ENCODE measurements at regions not wholly inside any gene's neighbourhood (a gene's known extent, or its start where the extent isn't known, plus 50 kb on each side); places are given as distances from the start of the nearest gene placed in this dataset.

DNA sequence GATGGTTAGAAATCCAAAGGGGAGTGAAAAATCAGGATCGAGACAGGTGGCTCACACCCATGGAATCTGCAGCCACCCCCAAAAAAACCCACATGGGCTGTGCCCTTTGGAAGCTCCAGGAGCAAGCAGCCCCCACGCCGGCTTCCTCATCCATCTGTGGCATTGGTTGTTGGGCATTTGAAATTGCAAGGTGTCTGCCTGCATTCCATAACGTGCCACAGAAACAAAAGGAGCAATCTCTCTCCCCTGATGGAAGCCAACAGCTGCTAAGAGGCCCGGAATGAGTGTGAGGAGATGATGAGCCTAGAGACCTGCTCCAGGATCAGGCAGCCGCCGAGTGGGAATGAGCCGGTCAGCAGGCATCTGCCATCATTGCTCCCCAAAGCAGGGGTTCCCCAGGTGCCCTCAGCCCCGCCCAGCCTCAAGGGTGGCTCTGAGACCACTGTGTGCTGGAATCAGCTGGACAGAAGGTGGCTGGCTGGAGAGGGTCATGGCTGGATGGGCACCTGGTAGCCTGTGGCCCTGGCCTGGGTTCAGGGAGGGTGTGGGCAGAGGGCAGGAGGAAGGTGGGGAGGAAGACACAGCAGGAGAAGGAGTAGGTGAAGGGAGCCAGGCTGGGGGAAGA, 113.2 kb downstream of the CRLF2 start:
- no peaks in the 10 kb centered on the region for H3K9me3 ChIP-seq (ENCODE audit: low read depth)
- no peak overlapping the region for H3K4me2 ChIP-seq (ENCODE audit: unreplicated experiment)
- H4K20me1 ChIP-seq (ENCODE audit: insufficient read depth), result no peaks in the 10 kb centered on the region
- no peaks in the 10 kb centered on the region for H3F3A ChIP-seq (ENCODE audit: insufficient read depth)
- H3K9me2 ChIP-seq (ENCODE audit: insufficient read depth), result no peaks in the 10 kb centered on the region
- H3K79me2 ChIP-seq (ENCODE audit: insufficient read depth), result no peaks in the 10 kb centered on the region
- in situ Hi-C loops (cut with MboI), result no loop called here
- no peak overlapping the region for H3K4me3 ChIP-seq
- no peak overlapping the region for H2AFZ ChIP-seq
- H3K27ac ChIP-seq, result no peak overlapping the region
- no peak overlapping the region for H3K9ac ChIP-seq
- no peak for DNase-seq
- no peak for TF ChIP-seq EZH2phosphoT487 (IDR thresholded peaks at IDR 0.05; ENCODE audit: insufficient read depth, low read depth)
- no peak for TF ChIP-seq EZH2 (IDR thresholded peaks at IDR 0.05; ENCODE audit: insufficient read depth, poor library complexity, severe bottlenecking)
- no peaks in the 10 kb centered on the region for H3K27me3 ChIP-seq (replicated peaks; ENCODE audit: insufficient read depth)
- no peaks in the 10 kb centered on the region for H3K4me1 ChIP-seq (ENCODE audit: insufficient read depth)
- 38 to 40% methylated on average over 9 of the region's 9 CpGs for WGBS, 2 experiments (ENCODE audit: low coverage in 1 of 2, low lambda C conversion rate in 2 of 2, missing lambda C conversion rate in 2 of 2)
- H3K36me3 ChIP-seq (ENCODE audit: low read depth), result no peaks in the 10 kb centered on the region

DNA sequence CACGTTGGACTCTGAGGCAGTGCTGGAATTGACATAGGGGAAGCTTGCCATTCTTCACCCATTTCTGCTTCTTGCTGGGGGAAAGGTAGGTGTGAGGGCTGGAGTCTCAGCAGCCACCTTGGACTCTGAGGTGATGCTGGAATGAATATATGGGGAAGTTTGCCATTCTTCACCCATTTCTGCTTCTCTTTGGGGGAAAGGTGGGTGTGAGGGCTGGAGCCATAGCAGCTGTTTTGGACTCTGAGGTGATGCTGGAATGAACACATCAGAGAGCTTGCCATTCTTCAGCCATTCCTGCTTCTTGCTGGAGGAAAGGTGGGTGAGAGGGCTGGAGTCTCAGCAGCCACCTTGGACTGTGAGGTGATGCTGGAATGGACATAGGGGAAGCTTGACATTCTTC, 115.1 kb downstream of the CRLF2 start:
- H3K9me3 ChIP-seq (ENCODE audit: low read depth), result no peaks in the 10 kb centered on the region
- no peak for DNase-seq
- no peak overlapping the region for H3K4me3 ChIP-seq
- H4K20me1 ChIP-seq (ENCODE audit: insufficient read depth), result no peaks in the 10 kb centered on the region
- H3K4me1 ChIP-seq (ENCODE audit: insufficient read depth), result no peaks in the 10 kb centered on the region
- no peak overlapping the region for H3K9ac ChIP-seq
- no peak overlapping the region for H2AFZ ChIP-seq
- in situ Hi-C loops (cut with MboI), result no loop called here
- H3K79me2 ChIP-seq (ENCODE audit: insufficient read depth), result no peaks in the 10 kb centered on the region
- H3K9me2 ChIP-seq (ENCODE audit: insufficient read depth), result no peaks in the 10 kb centered on the region
- H3K4me2 ChIP-seq (ENCODE audit: unreplicated experiment), result no peak overlapping the region
- H3K27ac ChIP-seq, result no peak overlapping the region
- H3F3A ChIP-seq (ENCODE audit: insufficient read depth), result no peaks in the 10 kb centered on the region
- TF ChIP-seq EZH2phosphoT487 (IDR thresholded peaks at IDR 0.05; ENCODE audit: insufficient read depth, low read depth) (no peak), EZH2 (IDR thresholded peaks at IDR 0.05; ENCODE audit: insufficient read depth, poor library complexity, severe bottlenecking) (no peak)
- 67 to 96% methylated on average over 1 of the region's 1 CpG for WGBS, 2 experiments (ENCODE audit: low coverage in 1 of 2, low lambda C conversion rate in 2 of 2, missing lambda C conversion rate in 2 of 2)
- H3K36me3 ChIP-seq (ENCODE audit: low read depth), result no peaks in the 10 kb centered on the region
- H3K27me3 ChIP-seq (replicated peaks; ENCODE audit: insufficient read depth), result no peaks in the 10 kb centered on the region

DNA sequence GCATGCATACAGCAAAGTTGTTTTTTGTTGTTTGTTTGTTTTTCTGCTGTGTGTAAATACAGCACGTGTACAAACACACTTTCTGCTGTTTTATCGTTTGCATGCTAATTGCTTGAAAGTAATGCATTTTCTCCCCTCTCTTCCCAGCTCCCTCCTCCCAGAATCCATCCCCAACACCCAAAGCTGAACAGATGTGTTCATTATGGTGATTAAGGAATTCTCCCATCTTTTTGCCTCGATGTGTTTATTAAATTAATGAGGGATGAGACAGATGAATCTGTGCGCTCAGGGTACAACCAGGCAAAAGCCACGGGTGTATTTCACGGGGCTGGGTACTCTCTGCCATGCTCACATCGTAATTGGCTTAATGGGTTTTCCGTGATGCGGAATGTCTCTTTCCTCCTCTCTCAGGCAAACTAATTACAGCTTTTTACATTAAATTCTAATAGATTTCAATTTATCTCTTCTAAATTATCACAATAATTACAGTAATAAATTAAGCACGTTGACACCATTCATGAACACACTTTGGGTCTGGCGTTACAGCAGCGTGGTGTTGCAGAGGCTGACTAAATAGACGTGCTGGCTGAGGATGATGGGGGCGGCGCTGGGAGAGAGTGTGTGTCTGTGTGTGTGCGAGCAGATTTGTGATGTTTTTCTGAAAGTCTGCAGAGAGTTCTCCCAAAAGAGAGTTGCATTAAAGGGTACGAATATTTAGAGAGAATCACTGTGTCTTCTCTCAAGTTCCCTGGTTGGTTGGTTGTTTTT, 117.7 kb downstream of the CRLF2 start:
- Histone ChIP-seq H3K4me2 (ENCODE audit: unreplicated experiment) (no peak overlapping the region), H2AFZ (no peak overlapping the region), H3K79me2 (ENCODE audit: insufficient read depth) (no peaks in the 10 kb centered on the region), H3K36me3 (ENCODE audit: low read depth) (no peaks in the 10 kb centered on the region), H3K4me3 (no peak overlapping the region), H3K9me2 (ENCODE audit: insufficient read depth) (no peaks in the 10 kb centered on the region), H3K27me3 (replicated peaks; ENCODE audit: insufficient read depth) (no peaks in the 10 kb centered on the region), H3K9ac (no peak overlapping the region), H4K20me1 (ENCODE audit: insufficient read depth) (no peaks in the 10 kb centered on the region), H3K27ac (no peak overlapping the region), H3F3A (ENCODE audit: insufficient read depth) (no peaks in the 10 kb centered on the region), H3K9me3 (ENCODE audit: low read depth) (no peaks in the 10 kb centered on the region), H3K4me1 (ENCODE audit: insufficient read depth) (no peaks in the 10 kb centered on the region)
- in situ Hi-C loops (cut with MboI), result no loop called here
- TF ChIP-seq EZH2 (IDR thresholded peaks at IDR 0.05; ENCODE audit: insufficient read depth, poor library complexity, severe bottlenecking), result no peak
- TF ChIP-seq EZH2phosphoT487 (IDR thresholded peaks at IDR 0.05; ENCODE audit: insufficient read depth, low read depth), result no peak
- no peak for DNase-seq
- WGBS, 2 experiments (ENCODE audit: low coverage in 1 of 2, low lambda C conversion rate in 2 of 2, missing lambda C conversion rate in 2 of 2), result 43% methylated on average over 17 of the region's 17 CpGs

DNA sequence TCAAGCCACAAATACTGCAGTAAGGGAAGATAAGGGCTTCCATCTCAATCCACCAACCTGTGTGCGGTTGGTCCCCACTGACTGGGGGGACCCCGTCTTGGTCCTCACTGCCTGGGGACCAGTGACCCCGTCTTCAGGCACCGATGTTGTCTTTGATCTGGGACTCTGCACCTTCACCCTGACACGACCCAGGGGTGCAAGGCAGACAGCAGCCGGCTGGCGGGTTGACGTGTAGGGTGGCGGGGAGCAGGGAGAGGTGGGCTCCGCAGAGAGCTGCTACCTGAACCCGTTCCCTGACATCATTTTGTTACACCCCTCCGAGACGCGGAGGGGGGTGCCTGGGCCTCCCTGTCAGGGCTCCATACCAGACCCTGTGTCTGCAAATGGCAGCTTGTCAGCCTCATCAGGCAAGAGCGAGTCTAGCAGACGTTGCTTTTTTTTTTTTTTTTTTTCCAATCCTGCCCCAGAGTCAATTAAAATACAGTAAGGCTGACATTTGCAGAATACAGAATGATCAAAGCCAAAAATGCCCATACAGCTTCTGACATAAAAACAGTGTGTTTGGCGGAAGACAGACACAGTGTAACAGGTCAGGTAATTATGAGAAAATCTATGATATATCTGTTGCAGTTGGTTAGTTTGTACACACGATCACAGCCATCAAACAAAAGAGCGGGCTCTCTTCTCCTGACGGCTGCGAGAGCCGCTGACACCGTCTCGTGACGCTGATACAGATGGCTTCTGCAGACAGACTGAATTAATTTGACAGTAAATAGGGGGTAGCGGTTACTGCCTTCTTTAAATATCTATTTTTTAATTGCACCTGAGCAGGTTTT, 118.6 kb downstream of the CRLF2 start:
- Histone ChIP-seq H3K4me3 (no peak overlapping the region), H3K4me1 (ENCODE audit: insufficient read depth) (no peaks in the 10 kb centered on the region), H3K27me3 (replicated peaks; ENCODE audit: insufficient read depth) (no peaks in the 10 kb centered on the region), H3K9ac (no peak overlapping the region), H3F3A (ENCODE audit: insufficient read depth) (no peaks in the 10 kb centered on the region), H3K36me3 (ENCODE audit: low read depth) (no peaks in the 10 kb centered on the region), H4K20me1 (ENCODE audit: insufficient read depth) (no peaks in the 10 kb centered on the region), H2AFZ (no peak overlapping the region), H3K9me2 (ENCODE audit: insufficient read depth) (no peaks in the 10 kb centered on the region), H3K4me2 (ENCODE audit: unreplicated experiment) (no peak overlapping the region), H3K9me3 (ENCODE audit: low read depth) (no peaks in the 10 kb centered on the region), H3K27ac (no peak overlapping the region), H3K79me2 (ENCODE audit: insufficient read depth) (no peaks in the 10 kb centered on the region)
- TF ChIP-seq EZH2 (IDR thresholded peaks at IDR 0.05; ENCODE audit: insufficient read depth, poor library complexity, severe bottlenecking), result no peak
- in situ Hi-C loops (cut with MboI), result no loop called here
- DNase-seq, result no peak
- WGBS, 2 experiments (ENCODE audit: low coverage in 1 of 2, low lambda C conversion rate in 2 of 2, missing lambda C conversion rate in 2 of 2), result 2% methylated on average over 25 to 26 of the region's 26 CpGs
